Activated T-cell treated with anti-CD3 and anti-CD28 coated beads, Interleukin-2, amount 50 U/mL, for 4 hours (primary cell): ENCODE measurements at regions not wholly inside any gene's neighbourhood (a gene's known extent, or its start where the extent isn't known, plus 50 kb on each side); places are given as distances from the start of the nearest gene placed in this dataset.

ENCODE experiments used
- ATAC-seq, 2 donors: fragments of 200-7000 bp; cut with Tn5 transposase; one replicate each; pipeline ENCODE4 v1.10.0; 2021
- DNase-seq: peaks from one replicate; pipeline ENCODE4 v3.0.0-alpha.2; 2020
- H3K27me3 Mint-ChIP-seq: one replicate; pipeline ENCODE4 v1.8.0; 2021; ENCODE audit warnings: low read depth, mixed read lengths
- H3K36me3 Mint-ChIP-seq: one replicate; pipeline ENCODE4 v1.8.0; 2022; ENCODE audit warnings: mixed read lengths; ENCODE audit not compliant: insufficient read depth
- H3K4me1 Mint-ChIP-seq: one replicate; pipeline ENCODE4 v1.8.0; 2021; ENCODE audit warnings: low read depth, mixed read lengths
- H3K4me3 Mint-ChIP-seq: one replicate; pipeline ENCODE4 v1.8.0; 2021; ENCODE audit warnings: mild to moderate bottlenecking, moderate library complexity, mixed read lengths
- H3K9me3 Mint-ChIP-seq: one replicate; pipeline ENCODE4 v1.8.0; 2021; ENCODE audit warnings: mixed read lengths

DNA sequence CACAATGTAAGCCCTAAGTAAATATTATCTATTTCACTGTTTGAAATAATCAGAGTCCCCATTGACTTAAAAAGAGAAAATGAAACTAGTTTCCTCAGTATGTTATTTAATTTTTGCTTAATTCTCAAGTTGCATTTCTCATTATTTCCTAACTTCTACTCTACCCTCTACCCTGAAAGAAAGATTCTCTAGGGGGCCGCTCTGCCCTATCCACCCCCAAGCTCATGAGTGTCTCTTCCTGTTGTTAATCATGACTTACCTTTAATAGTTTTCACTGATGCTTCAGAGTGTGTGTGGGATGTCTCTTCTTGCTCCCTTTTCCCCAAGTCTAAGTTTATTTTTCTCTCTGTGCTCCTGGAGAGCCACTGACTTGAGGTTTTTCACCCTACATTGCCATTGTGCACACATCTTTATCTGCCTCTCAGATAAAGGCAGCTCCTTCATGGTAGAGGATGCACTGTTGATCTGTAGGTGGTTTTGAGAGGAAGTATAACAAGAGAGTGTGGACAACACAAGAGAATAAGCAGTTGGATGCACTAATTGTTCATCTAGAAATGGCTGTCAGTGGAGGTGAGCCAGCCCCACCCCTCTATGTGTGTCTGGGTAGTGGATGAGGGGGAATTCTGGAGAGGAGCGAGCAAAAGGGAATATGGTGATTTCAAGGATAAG is 261.7 kb downstream of the CHRM3 start:
- peak; percentile 76 to 80 for ATAC-seq
- Mint-ChIP-seq H3K4me3 (no peak overlapping the region), H3K4me1 (no peaks in the 10 kb centered on the region), H3K27me3 (no peaks in the 10 kb centered on the region), H3K9me3 (no peaks in the 10 kb centered on the region), H3K36me3 (no peaks in the 10 kb centered on the region)
- DNase-seq = no peak

DNA sequence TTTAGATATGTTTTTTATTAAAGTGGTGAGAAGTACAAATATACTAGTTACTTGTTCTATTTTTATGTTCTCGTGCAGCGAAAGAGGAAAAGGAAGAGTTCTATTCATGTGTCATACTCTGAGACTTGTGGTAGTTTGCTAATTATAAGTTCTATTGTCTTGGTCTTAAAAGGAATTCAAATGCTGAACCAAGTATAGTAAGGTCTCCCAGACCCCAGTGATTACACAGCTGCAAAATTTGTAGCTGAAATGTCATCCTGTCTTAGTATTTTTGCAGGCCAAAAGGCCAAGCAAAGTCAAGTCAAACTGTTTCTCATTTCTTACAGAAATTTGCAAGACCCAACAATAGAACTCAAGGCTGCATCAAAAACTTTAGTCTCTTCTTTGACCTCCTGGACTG is 268.7 kb downstream of the CHRM3 start:
- no peak for ATAC-seq
- no peaks in the 10 kb centered on the region for H3K27me3 Mint-ChIP-seq
- DNase-seq = no peak
- H3K4me1 Mint-ChIP-seq = no peaks in the 10 kb centered on the region
- H3K4me3 Mint-ChIP-seq = no peak overlapping the region
- H3K36me3 Mint-ChIP-seq = no peaks in the 10 kb centered on the region
- H3K9me3 Mint-ChIP-seq = no peaks in the 10 kb centered on the region

DNA sequence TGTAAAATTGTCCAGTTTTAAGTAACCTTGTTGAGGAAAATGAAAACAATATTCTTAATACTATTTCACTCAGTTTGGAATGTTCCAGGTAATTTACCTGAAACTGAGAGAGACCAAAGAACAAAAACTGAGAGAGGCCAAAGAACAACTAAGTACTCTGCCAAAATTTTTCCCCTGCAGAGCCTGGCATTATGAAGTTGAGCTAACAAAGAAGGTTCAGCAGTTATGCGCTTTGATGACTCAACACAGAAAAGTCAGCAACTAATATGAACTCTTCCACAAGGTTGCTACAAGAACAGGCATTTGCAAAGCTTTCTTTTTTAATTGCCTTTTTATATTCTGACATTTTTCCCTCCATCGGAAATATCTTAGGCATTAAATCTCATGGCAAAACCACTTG is 270.9 kb downstream of the CHRM3 start:
- Mint-ChIP-seq H3K4me3 (no peak overlapping the region), H3K4me1 (peaks cover 2% of the 10 kb centered on the region), H3K36me3 (no peaks in the 10 kb centered on the region), H3K27me3 (no peaks in the 10 kb centered on the region), H3K9me3 (no peaks in the 10 kb centered on the region)
- ATAC-seq (no peak), DNase-seq (no peak)

DNA sequence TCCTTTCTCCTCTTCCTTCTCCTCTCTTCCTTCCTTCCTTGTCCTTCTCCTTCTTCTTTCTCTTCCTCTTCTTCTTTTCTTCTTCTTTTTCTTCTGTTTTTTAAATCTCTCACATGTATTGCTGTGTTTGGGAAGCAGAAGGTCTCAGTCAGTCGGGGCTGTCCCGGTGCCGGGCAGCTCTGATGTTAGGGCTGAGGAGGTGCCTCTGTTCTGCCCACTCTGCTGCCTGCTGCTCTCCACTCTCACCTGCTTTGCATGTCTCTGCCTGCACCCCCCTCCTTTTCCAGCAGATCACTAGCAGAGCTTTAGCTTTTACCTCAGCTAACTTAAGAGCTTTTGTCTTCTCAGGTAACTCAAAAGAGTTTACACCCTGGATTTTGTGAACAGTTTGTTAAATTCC is 276.6 kb downstream of the CHRM3 start:
- H3K36me3 Mint-ChIP-seq = peaks cover 1% of the 10 kb centered on the region
- H3K9me3 Mint-ChIP-seq = no peaks in the 10 kb centered on the region
- no peaks in the 10 kb centered on the region for H3K27me3 Mint-ChIP-seq
- no peak overlapping the region for H3K4me3 Mint-ChIP-seq
- H3K4me1 Mint-ChIP-seq = peaks cover 6% of the 10 kb centered on the region
- DNase-seq (no peak), ATAC-seq (no peak)

DNA sequence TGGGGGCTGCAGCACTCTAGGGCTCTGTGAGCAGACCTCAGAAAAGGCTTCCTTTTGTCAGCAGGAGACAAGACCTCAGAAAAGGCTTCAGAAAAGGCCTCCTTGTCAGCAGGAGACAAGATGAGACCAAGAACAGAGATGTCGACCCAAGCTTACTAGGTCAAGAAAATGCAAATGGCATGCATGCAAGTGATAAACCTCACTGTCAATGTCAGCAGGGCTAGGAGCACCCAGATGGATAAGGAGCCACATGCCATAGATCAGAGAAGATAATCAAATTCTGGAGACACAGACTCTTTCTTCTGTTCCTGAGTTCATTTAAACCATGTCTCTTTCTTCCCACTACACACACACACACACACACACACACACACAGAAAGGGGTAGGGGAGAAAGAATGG is 285.9 kb downstream of the CHRM3 start:
- Mint-ChIP-seq H3K9me3 (no peaks in the 10 kb centered on the region), H3K4me3 (no peak overlapping the region), H3K36me3 (no peaks in the 10 kb centered on the region), H3K27me3 (peaks cover 2% of the 10 kb centered on the region), H3K4me1 (no peaks in the 10 kb centered on the region)
- ATAC-seq (no peak), DNase-seq (no peak)

DNA sequence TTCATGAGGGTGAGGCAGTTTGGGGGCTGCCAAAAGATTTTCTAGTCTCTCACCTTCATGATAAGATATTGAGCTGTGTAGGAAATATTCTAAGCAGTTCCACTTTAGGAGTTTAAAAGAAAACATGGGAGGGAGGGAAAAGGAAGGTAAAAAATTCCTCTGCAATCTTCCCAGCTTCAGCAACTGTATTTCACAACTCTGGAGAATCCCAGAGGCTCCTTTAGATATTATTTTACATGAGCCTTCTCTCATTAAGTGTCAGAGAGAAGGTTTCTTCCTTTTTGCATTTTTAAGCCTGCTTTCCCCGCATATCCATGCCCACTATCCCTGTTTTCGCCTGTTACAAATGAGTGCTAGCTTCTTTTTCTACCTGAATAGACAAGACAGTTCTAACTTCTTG is 289.4 kb downstream of the CHRM3 start:
- Mint-ChIP-seq H3K4me3 (no peak overlapping the region), H3K4me1 (no peaks in the 10 kb centered on the region), H3K36me3 (no peaks in the 10 kb centered on the region), H3K9me3 (no peaks in the 10 kb centered on the region), H3K27me3 (no peaks in the 10 kb centered on the region)
- DNase-seq (no peak), ATAC-seq (no peak)

DNA sequence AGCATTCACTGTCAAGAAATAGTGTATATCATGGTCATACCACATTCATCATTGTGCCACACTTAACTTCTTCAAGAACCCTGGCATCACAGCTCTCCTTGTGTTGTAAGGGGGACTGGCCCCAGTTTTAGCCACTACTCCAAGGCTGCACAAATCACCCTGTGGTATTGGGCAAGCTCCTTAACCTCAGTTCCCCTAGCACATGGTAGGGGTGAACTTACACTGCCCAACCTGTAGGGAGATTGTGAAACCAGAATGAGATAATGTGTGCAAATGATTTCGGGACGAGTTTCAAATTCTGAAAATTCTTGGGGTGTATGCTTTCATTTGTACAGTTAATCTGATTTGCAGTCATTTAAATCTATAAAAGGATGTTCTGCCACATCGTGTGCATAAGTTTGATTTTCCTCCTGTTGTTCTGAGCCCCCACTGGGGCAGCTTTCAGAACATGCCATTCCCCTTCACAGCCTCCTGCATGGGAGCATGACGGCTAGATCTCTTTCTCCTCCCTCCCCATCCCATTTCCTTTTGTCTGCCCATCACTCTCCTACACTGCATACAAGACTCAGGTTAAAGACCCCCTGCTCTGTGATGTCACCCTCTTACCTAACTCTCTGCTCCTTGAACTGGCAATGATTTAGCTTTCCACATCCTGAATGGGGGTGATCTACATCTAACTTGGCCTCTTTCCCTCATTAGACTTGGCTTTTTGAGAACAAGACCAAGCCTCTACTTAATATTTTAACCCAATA is 290.3 kb downstream of the CHRM3 start:
- Mint-ChIP-seq H3K36me3 (no peaks in the 10 kb centered on the region), H3K4me1 (no peaks in the 10 kb centered on the region), H3K9me3 (no peaks in the 10 kb centered on the region), H3K27me3 (no peaks in the 10 kb centered on the region), H3K4me3 (no peak overlapping the region)
- ATAC-seq = no peak
- DNase-seq = no peak

DNA sequence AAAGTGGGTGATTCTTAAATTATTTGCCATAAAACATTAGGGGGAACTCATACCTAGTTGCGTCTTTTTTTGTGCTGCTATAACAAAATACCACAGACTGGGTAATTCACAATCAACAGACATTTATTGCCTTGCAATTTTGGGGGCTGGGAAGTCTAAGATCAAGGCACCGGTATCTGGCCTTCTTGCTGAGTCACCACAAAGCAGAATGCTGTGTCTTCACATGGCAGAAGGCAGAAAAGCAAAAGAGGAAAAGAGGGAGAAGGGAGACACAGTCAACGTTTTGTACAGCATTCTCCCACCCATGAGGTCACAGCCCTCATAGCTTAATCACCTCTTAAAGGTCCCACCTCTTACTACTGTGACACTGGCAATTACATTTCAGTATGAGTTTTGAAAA is 291.0 kb downstream of the CHRM3 start:
- Mint-ChIP-seq H3K36me3 (no peaks in the 10 kb centered on the region), H3K9me3 (no peaks in the 10 kb centered on the region), H3K4me3 (no peak overlapping the region), H3K4me1 (no peaks in the 10 kb centered on the region), H3K27me3 (no peaks in the 10 kb centered on the region)
- DNase-seq = no peak
- ATAC-seq = no peak

DNA sequence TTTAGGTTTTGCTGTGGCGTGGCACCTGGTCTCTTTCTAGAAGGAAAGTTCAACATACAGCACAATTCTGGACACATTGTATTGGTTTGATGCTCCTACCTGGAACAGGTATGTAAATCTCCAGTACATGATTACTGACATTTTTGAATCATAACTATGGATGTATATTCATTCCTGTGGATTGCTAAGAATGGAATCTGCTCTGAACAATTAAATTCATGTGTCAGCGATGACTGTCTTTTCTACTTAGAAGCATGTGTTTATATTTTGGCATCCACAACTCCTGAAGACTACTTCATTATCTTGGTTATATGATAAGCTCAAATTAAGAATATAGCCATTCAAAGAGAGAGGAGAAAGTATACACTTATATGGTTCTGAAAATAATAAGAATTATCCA is 291.8 kb downstream of the CHRM3 start:
- H3K4me3 Mint-ChIP-seq = no peak overlapping the region
- H3K9me3 Mint-ChIP-seq = no peaks in the 10 kb centered on the region
- no peak for ATAC-seq
- H3K36me3 Mint-ChIP-seq = no peaks in the 10 kb centered on the region
- H3K4me1 Mint-ChIP-seq = no peaks in the 10 kb centered on the region
- no peaks in the 10 kb centered on the region for H3K27me3 Mint-ChIP-seq
- DNase-seq = no peak

DNA sequence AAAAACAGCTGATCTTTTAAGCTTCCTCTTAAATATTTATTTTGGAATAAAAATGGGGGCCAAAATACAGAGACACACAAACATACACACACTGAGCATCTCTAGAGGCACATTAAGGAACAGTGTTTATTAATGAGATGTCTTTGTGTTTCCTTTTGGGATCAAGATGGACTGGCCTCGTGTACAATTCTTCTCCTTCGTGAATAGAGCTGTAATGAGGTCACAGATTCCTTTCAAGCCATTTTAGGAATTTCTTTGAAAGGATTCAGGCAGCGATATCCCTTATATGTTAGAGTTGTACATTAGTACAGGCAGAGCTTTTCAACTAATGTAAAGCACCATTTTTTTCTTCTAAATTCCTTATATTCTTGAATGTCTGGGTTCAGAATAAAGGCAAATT is 295.7 kb downstream of the CHRM3 start:
- Mint-ChIP-seq H3K4me3 (no peak overlapping the region), H3K4me1 (no peaks in the 10 kb centered on the region), H3K36me3 (no peaks in the 10 kb centered on the region), H3K27me3 (no peaks in the 10 kb centered on the region), H3K9me3 (no peaks in the 10 kb centered on the region)
- ATAC-seq (no peak), DNase-seq (no peak)

DNA sequence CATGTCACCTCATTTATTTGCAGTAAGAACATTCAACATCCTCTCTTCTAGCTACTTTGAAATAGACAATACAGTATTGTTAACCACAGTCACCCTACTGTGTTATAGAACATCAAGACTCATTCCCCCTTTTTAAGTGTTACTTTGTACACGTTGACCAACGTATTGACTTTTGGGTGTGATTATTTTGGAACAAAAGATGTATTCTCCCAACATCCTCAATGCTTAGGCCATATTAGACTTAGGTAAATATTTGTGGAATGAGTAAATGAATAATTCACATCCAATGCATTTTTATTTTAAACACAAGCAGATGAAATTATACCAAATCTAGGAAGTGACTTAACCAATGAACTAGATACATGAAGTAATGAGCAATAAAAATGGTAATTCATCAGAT is 296.6 kb downstream of the CHRM3 start:
- Mint-ChIP-seq H3K9me3 (no peaks in the 10 kb centered on the region), H3K27me3 (no peaks in the 10 kb centered on the region), H3K4me1 (no peaks in the 10 kb centered on the region), H3K4me3 (no peak overlapping the region), H3K36me3 (no peaks in the 10 kb centered on the region)
- no peak for ATAC-seq
- DNase-seq = no peak

DNA sequence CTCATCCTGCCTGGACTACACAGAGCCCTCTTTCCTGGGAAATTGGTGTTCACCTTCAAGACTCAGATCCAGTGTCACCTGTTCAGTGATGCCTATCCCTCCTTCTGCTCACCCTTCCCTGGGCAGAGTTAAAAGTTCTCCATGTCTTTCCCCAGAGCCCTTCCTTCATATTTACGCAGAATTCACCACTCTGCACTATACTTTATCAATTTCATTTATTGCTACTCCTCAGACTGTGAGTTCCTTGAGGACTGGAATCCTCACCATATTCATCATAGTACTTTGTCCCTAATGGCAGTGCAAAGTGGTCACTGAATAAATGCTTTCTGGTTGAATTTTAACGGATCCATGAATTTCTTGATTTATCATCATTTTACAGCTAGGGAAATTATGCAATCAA is 300.0 kb downstream of the CHRM3 start:
- H3K9me3 Mint-ChIP-seq = no peaks in the 10 kb centered on the region
- no peak for DNase-seq

DNA sequence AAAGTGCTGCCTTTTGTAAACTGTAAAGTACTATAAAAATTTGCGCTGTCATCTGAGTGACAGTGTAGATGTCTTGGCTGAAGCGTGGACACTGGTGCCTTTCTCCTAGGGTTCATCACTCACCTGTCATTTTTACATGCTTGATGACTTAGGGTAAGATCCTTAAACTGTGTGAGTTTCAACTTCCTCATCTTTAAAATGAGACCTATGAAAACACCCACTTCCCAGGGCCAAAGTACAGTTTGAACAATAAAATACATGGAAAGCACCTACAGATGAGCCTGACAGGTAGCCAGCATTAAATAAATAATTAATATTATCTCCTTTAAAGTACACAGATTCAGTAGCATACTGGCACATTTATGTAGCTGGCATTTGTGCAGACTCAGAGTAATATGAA is 309.9 kb downstream of the CHRM3 start:
- peaks cover 9% of the 10 kb centered on the region for H3K4me1 Mint-ChIP-seq
- DNase-seq = no peak
- peaks cover 14% of the 10 kb centered on the region for H3K9me3 Mint-ChIP-seq
- ATAC-seq = no peak
- no peaks in the 10 kb centered on the region for H3K27me3 Mint-ChIP-seq
- no peak overlapping the region for H3K4me3 Mint-ChIP-seq
- no peaks in the 10 kb centered on the region for H3K36me3 Mint-ChIP-seq

More for the DNA sequence above, 300.0 kb downstream of the CHRM3 start:
- Mint-ChIP-seq H3K27me3 (no peaks in the 10 kb centered on the region), H3K4me3 (no peak overlapping the region), H3K4me1 (no peaks in the 10 kb centered on the region), H3K36me3 (no peaks in the 10 kb centered on the region)
- ATAC-seq = no peak

DNA sequence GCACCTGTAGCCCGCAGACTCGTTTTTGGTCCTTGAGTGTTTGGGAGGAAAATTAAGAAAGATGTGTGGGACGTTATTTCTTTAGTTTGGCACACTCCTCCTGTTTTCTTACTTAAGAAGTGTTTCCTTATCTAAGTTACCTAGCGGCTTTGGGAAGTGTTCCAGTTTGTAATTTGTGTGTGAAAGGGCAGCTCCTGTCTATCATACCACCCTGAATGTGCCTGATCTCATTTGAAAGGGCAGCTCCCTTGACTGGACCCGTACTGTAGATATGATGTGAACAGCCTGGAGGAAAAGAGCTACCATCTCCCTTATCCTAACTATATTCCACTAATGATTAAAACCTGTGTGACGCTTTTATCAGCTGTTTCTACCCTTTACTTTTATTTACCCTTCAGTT is 314.3 kb downstream of the CHRM3 start:
- no peak for DNase-seq
- H3K27me3 Mint-ChIP-seq = no peaks in the 10 kb centered on the region
- ATAC-seq = no peak
- H3K9me3 Mint-ChIP-seq = peaks cover 6% of the 10 kb centered on the region
- H3K4me1 Mint-ChIP-seq = peaks cover 7% of the 10 kb centered on the region
- H3K4me3 Mint-ChIP-seq = no peak overlapping the region
- peaks cover 15% of the 10 kb centered on the region for H3K36me3 Mint-ChIP-seq

DNA sequence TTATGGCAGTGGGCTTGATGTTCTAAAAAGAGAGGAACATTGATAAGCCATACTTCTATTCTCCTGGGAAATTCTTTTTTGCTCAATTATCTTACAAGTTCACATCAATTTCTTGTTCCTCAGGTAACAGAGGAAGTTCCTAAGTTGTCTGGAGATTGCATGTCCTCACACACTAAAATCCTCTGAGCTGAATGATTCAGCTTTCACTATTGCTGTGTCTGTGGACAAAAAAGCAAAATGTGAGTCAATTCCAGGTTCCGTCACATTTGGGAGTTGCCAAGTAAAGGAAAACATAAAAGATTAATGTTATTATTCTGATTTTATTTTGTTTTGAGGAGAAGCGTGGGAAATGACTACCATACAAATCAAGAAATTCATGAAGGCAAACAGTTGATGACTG is 316.7 kb downstream of the CHRM3 start:
- peaks cover 10% of the 10 kb centered on the region for H3K4me1 Mint-ChIP-seq
- peaks cover 25% of the 10 kb centered on the region for H3K36me3 Mint-ChIP-seq
- DNase-seq = no peak
- no peak for ATAC-seq
- no peaks in the 10 kb centered on the region for H3K9me3 Mint-ChIP-seq
- no peaks in the 10 kb centered on the region for H3K27me3 Mint-ChIP-seq
- H3K4me3 Mint-ChIP-seq = no peak overlapping the region
